GM18505 (cell line): ENCODE measurements at regions not wholly inside any gene's neighbourhood (a gene's known extent, or its start where the extent isn't known, plus 50 kb on each side); places are given as distances from the start of the nearest gene placed in this dataset.

ENCODE experiments used
- ATAC-seq: cut with Tn5 transposase; IDR thresholded peaks from one replicate; pipeline ENCODE4 v1.9.1; 2021; ENCODE audit not compliant: unreplicated experiment
- POLR2A ChIP-seq: IDR thresholded peaks from 4 replicates; pipeline ENCODE4 v1.6.1; 2011; ENCODE audit warnings: borderline replicate concordance; ENCODE audit not compliant: insufficient read depth, insufficient read length; ENCODE audit errors: extremely low read depth

DNA sequence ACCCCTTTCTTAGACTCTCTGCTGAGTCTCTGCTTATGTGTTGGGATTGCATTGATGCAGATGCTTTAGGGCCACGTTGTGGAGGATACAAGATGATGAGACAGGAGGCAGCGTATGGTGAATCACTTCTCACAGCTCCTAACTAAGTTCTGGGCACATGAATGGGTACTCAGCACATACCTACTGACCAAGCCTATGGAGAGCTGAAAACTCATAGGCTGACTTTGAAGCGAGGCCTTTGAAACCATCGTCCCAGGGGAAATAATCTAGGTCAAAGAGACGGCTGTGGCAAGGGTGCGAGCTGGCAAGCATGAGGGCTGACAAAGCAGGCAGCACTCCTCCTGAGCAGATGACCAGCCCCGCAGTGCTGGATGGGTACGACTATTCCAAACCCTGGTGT is 180.2 kb upstream of the TNP1 start:
- no peak for TF ChIP-seq POLR2A
- no peak for ATAC-seq

DNA sequence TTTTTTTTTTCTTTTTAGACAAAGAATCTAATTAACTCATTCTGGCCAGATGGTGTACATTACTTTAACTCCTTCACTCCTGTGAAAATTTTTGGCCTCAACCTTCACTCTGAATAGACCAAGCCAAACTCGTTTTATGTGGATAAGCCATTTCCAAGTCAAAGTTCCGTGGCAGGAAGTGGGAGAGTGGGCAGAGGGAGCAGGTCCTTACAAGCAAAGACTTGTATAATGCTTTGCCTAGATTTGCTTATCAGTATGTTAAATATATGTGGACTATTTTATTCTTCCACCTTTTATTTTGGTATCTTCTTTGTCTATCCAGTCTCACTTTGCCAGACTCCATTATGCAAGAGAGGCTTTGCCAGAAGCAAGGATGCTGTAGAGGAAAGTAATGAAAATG is 178.1 kb upstream of the TNP1 start:
- TF ChIP-seq POLR2A = no peak
- no peak for ATAC-seq

DNA sequence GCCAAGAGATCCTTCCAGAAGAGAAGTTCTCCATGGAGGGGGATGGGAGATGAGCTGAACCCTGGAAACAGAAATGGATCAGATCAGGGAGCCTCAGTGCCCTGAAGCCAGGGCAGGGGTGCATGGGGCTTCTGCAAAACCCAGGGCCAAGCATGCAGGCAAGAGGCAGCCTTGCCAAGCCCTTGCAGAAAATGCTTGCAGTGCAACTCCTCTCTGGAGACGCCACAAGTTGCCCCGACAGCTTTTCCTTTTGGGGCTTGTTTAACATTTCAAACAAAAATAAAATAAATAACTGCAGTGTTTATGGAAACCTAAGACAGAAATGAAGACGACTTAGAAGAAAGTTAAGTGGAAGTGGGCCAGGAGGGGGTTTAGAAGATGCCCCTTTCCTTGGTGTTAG is 177.5 kb upstream of the TNP1 start:
- no peak for ATAC-seq
- no peak for TF ChIP-seq POLR2A

DNA sequence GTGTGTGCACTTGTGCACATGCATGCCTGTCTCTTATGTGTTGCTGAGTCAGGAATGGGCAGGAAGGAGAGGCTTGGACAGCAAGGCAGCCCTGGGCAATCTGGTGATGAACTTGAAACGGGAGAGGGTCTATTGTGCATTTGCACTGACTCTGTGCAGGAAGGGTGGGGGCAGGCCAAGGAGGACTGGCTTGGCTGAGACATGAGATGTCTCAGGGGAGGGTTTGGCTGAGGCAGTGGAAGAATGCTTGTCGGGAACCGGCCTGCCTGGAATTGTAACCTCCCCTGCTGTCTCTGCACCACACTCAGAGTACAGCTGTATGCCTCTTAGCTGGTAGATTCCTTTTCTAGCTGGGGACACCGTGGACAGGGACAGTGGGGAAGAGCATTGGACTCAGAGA is 176.1 kb upstream of the TNP1 start:
- no peak for TF ChIP-seq POLR2A
- no peak for ATAC-seq

DNA sequence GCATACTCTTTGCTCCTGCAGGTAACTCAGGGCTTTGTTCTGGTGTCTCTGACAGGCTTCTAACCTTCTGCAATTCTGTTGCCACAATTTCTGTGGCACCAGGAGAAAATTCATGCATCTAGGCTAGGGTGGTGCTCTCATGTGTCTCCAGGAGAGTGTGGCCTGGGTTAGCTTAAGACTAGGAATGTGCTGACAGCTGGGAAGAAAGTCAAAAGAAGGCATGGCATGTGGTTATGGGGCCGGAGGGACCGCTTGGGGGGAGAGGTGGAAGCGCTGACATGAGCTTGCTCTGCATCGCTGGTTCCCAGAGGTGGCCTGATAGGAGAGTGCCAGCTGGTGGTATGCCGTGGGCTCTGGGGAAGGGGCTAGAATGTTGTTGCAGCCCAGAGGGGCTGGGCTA is 173.3 kb upstream of the TNP1 start:
- no peak for TF ChIP-seq POLR2A
- no peak for ATAC-seq

DNA sequence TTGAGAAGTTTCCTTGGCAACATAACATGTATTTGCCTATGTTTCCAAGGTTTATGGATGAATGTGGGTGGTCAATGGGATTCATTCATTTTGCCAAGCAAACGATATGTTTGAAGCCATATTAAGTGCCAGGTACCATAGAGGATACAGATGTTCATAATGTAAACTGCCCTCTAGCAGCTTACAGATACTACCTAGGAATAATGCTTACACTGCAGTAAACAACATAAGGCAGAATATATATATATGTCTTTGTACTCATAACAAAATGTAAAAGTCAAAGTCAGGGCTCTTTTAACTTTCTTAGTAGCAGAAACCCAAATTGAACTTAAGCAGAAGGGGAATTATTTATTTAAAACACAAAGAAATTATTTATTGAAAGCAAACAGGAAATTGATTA is 171.6 kb upstream of the TNP1 start:
- ATAC-seq = no peak
- no peak for TF ChIP-seq POLR2A

DNA sequence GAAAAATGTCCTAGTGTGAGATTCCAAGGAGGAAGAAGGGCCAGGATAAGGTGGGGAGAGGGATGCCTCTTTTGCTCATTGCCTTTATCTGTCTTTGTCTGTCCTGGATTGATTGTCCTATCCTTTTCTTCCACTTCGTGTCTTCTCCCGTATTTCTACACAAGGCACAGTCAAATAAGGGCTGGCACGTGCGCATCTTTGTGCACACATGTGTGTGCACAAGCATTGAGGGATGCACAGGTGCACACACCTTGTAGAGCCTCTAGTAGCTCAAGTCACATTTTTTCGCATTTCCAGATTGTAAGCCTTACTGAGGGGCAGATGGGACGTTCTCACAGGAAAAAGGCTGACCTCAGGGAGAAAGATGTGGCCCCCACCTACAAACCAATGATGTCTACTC is 170.2 kb upstream of the TNP1 start:
- TF ChIP-seq POLR2A = no peak
- no peak for ATAC-seq

DNA sequence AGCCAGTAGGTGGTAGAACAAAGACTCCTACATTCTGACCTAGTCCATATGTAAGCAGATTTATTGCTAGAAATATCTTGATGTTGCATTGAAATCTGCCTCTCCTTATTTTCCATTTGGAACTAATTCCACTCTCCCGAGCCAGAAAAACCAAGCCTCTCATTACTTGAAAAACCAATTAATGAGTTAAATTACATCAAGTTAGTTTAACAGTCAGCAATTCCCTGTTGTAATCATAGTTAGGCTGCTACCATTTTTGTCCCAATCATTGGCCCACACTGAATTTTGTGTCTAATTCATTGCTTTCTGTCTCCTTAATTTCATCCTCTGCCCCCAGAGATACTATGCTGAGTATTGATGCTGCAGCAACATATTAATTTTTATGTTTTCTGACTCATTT is 168.3 kb upstream of the TNP1 start:
- ATAC-seq = no peak
- no peak for TF ChIP-seq POLR2A

DNA sequence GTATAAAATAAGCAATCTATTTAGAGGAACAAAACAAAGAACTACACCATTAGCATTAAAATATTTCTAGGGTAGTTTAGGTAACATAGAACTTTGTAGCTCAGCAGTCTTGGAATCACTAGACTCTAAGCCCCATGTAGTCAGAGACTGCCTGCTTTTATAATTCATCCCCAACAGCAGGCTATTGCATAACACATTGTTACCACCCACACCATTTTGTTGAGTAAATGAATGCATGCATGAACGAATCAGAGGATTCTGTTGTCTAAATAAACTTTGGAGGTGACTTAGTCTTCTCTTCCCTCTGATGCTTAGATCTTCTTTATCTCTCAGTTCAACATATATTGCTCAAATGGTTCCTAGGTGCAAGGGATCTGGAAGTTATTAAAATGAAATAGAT is 167.6 kb upstream of the TNP1 start:
- no peak for TF ChIP-seq POLR2A
- ATAC-seq = no peak

DNA sequence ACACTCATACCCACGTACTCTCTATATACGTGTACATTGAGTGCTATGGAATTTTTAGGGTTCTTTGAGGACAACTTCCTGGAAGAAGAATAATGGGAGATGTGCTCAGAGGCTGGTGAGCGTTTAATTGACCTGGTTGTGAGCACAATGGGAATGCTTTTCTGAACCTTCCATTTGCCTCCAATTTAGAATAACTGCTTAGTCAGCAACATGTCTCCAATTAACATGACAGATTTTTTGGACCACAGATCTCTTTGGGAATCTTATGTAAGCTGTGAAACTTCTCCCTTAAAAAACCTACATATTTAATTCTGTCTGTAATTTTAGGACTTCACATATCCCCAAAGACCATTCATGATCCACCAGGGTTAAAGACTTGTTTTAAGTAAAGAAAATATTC is 166.7 kb upstream of the TNP1 start:
- no peak for ATAC-seq
- no peak for TF ChIP-seq POLR2A

DNA sequence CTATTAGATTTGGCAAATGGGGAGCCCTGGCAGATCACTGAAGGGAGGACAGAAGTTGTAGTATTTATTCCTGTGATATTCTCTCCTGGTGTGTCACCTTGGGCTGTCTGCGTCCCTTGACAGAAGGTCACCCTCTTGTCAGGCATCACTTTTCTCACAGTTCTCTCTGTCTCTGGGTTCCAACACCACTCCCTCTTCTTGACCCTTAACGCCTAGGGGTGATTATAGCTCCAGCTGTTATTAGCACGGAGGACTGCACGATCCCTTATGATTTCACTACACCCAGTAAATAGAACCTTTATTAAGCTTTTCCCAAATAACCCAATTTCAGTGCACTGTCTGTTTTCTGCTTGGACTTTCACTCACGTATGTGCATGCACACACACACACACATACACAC is 166.3 kb upstream of the TNP1 start:
- ATAC-seq = no peak
- no peak for TF ChIP-seq POLR2A

DNA sequence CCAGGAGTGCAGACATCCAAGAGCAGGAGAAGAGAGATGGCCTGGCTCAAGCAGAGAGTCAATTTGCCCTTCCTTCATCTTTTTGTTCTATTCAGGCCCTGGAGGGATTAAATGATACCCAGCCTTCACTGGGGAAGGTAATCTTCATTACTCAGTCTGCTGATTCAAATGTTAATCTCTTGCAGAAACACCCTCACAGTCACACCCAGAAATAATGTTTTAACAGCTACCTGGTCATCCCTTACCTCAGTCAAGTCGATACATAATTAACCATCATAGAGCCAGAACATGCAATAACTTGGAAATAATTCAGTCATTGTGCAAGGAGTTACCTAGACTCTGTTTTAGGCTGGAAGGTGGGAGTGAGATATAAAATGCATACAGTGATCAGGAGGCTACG is 163.7 kb upstream of the TNP1 start:
- ATAC-seq = no peak
- TF ChIP-seq POLR2A = no peak

DNA sequence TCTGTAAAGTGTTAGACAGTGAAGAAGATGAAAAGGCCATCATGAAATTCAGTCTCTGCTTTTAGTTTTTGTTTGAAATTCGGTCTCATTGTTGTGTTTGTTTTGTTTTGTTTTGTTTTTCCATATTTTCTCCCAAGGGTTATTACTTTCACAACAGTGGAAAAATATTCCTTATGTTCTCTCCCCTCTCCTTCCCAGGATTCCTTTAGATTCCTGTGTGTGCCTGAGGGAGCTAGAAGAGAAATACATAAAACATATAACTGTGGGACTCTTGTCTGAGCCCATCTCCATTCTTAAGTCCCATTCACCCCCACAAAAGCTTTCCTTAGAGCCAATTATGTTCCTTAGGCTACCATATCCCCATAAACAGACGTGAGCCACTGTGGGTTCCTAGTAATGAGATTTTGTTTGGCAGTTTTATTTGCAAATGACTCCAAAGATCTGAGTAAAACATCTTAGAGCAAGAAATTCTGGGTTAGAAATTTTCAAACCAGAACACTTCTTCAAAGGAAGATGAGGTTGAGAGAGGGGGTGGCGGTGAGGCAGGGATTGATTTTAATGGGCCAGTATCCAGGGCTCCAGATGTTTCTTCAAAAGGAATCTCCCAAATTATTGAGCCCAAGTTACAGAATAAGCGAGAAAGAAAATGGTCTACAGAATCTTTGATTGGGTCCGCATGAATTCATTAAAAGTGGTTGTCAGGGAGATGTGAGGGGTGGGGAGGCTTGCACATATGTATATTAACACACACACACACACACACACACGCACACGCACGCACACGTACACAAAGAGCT is 157.8 kb upstream of the TNP1 start:
- TF ChIP-seq POLR2A = no peak

DNA sequence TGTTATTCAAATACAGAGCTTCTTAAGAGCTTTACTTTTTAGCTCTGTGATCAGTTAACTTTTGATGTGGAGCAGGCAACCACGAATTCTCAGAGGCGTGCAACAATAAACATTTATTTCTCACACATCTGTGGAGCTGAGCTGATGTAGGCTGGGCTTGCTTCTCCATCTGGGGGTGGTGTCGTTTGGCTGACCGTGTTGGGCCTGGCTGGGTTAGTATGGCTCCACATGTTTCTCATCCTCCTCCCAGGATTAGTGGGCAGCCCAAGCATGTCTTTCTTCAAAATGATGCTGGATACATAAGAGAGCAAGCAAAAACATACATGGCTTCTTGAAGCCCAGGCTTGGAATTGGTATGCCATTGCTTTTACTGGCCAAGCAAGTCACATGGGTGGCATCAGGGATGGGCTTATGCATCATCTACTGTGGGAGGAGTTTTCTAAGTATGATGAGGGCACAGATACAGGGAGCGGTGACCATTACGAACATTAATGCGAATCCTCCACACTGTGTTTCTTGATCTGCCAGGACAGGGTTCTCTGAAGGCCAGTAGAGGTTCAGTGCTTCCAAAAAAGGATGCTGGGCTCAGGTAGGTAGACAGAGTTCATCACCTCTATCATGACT is 157.0 kb upstream of the TNP1 start:
- ATAC-seq = no peak
- TF ChIP-seq POLR2A = no peak

More for the DNA sequence above, 157.8 kb upstream of the TNP1 start:
- no peak for ATAC-seq
